ENCODE measurements at regions not wholly inside any gene's neighbourhood (a gene's known extent, or its start where the extent isn't known, plus 50 kb on each side); places are given as distances from the start of the nearest gene placed in this dataset.

GRCh38 chr13:80199585-80200292, 141.2 kb downstream of the SPRY2 start:
- in situ Hi-C loops (cut with MboI) = no loop called here

More at GRCh38 chr13:80199585-80200292, 141.2 kb downstream of the SPRY2 start:
- FAIRE-seq (no peak), ATAC-seq (no peak), DNase-seq (ENCODE audit: low read depth, low spot score) (no peak)
- no peaks in the 10 kb centered on the region for H3K9me3 ChIP-seq (replicated peaks; ENCODE audit: control insufficient read depth, insufficient read depth, low read length)
- H3K4me2 ChIP-seq (ENCODE audit: control insufficient read depth, insufficient read depth) = no peak overlapping the region
- ChIA-PET RAD21 (ENCODE audit: unreplicated experiment) (interaction anchor here (1.0 kb wide), 1 partner anchor 106 kb away, joined by 3 read pairs; no protein-coding TSS in a partner anchor), POLR2A (interaction anchor here (0.6 kb wide), 1 partner anchor 78 kb away, joined by 3 read pairs; no protein-coding TSS in a partner anchor), SMC1A (ENCODE audit: uncharacterized antibody, unreplicated experiment) (interaction anchor here (0.9 to 1.6 kb wide), 4 partner anchors 29 to 520 kb away, joined by 3 to 4 read pairs (median 4); no protein-coding TSS in a partner anchor), CTCF (no interaction called here)
- intact Hi-C loops (cut with micrococcal nuclease; ENCODE audit: unreplicated experiment) = no loop called here
- no peaks in the 10 kb centered on the region for H3K79me2 ChIP-seq (ENCODE audit: control insufficient read depth, insufficient read depth, low read length)
- whole genome bisulfite sequencing (ENCODE audit: insufficient coverage, insufficient replicate concordance, low lambda C conversion rate, missing lambda C conversion rate) = 0% methylated on average over 3 of the region's 3 CpGs
- no peak overlapping the region for H3K4me3 ChIP-seq
- BruUV-seq (replicated peaks) = no TSS peak
- H3K4me1 ChIP-seq (ENCODE audit: control insufficient read depth, insufficient read depth, low read length) = no peaks in the 10 kb centered on the region
- H3K36me3 ChIP-seq (ENCODE audit: control insufficient read depth in 2 of 2, insufficient read depth in 2 of 2, low read length in 1 of 2) = no peaks in the 10 kb centered on the region
- H4K20me1 ChIP-seq (ENCODE audit: control insufficient read depth, insufficient read depth) = no peaks in the 10 kb centered on the region
- TF ChIP-seq EGR1 (IDR thresholded peaks at IDR 0.05; ENCODE audit: borderline replicate concordance in 1 of 2, low read depth in 2 of 2, low read length in 2 of 2) (no peak), ZNF687 (IDR thresholded peaks at IDR 0.05) (no peak), PBX3 (IDR thresholded peaks at IDR 0.05; ENCODE audit: insufficient replicate concordance, low read depth, low read length) (no peak), MYB (IDR thresholded peaks at IDR 0.05; ENCODE audit: borderline replicate concordance, low read depth, low read length) (no peak), RAD51 (IDR thresholded peaks at IDR 0.05) (no peak)
- no peak overlapping the region for H2AFZ ChIP-seq (ENCODE audit: control insufficient read depth, low read depth, low read length)
- no peak overlapping the region for H3K27ac ChIP-seq (ENCODE audit: control insufficient read depth, insufficient read depth)
- no peaks in the 10 kb centered on the region for H3K27me3 ChIP-seq (replicated peaks in 1 of 2; ENCODE audit: control insufficient read depth in 2 of 2, insufficient read depth in 2 of 2, low read length in 1 of 2)
- H3K9ac ChIP-seq (ENCODE audit: control insufficient read depth, insufficient read depth, low read length) = no peak overlapping the region

All from GM12878 (cell line).